GM10266 (cell line): ENCODE measurements at regions not wholly inside any gene's neighbourhood (a gene's known extent, or its start where the extent isn't known, plus 50 kb on each side); places are given as distances from the start of the nearest gene placed in this dataset.

ENCODE experiments used
- DNase-seq: peaks from one replicate; pipeline ENCODE4 v3.0.0; 2012; ENCODE audit errors: extremely low spot score
- CTCF ChIP-seq: IDR thresholded peaks from 2 replicates; pipeline ENCODE4 v1.5.1; 2012; ENCODE audit warnings: mild to moderate bottlenecking, low read depth; ENCODE audit not compliant: control insufficient read depth, insufficient read depth; ENCODE audit errors: missing control alignments

- no peak for DNase-seq
- TF ChIP-seq CTCF: no peak
Observed at GRCh38 chr9:13597004-13597403, 317.5 kb upstream of the MPDZ start.

- TF ChIP-seq CTCF: no peak
- no peak for DNase-seq
Observed at GRCh38 chr9:13596383-13596970, 317.0 kb upstream of the MPDZ start.

- no peak for TF ChIP-seq CTCF
- no peak for DNase-seq
Observed at GRCh38 chr9:13590996-13591395, 311.5 kb upstream of the MPDZ start.

GRCh38 chr9:13589034-13589737 lies 309.7 kb upstream of the MPDZ start:
- no peak for TF ChIP-seq CTCF
- DNase-seq: no peak

GRCh38 chr9:13588151-13589033 lies 308.9 kb upstream of the MPDZ start:
- DNase-seq: no peak
- TF ChIP-seq CTCF: no peak

- DNase-seq: no peak
- no peak for TF ChIP-seq CTCF
Observed at GRCh38 chr9:13587571-13587970, 308.1 kb upstream of the MPDZ start.
